ENCODE measurements at regions not wholly inside any gene's neighbourhood (a gene's known extent, or its start where the extent isn't known, plus 50 kb on each side); places are given as distances from the start of the nearest gene placed in this dataset.

GRCh38 chr4:89610236-89610635, 226.7 kb downstream of the SNCA start:
- TF ChIP-seq RAD21 (IDR thresholded peaks at IDR 0.05; ENCODE audit: low read depth), result no peak
- TF ChIP-seq YY1 (IDR thresholded peaks at IDR 0.05; ENCODE audit: low read depth), result no peak
- no peak for TF ChIP-seq MAX (IDR thresholded peaks at IDR 0.05)
- TF ChIP-seq, protein P1, sequence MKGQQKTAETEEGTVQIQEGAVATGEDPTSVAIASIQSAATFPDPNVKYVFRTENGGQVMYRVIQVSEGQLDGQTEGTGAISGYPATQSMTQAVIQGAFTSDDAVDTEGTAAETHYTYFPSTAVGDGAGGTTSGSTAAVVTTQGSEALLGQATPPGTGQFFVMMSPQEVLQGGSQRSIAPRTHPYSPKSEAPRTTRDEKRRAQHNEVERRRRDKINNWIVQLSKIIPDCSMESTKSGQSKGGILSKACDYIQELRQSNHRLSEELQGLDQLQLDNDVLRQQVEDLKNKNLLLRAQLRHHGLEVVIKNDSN (IDR thresholded peaks at IDR 0.05), result no peak
- no peak for TF ChIP-seq EP300 (IDR thresholded peaks at IDR 0.05; ENCODE audit: borderline replicate concordance)
